ENCODE measurements at regions not wholly inside any gene's neighbourhood (a gene's known extent, or its start where the extent isn't known, plus 50 kb on each side); places are given as distances from the start of the nearest gene placed in this dataset.

- TF ChIP-seq EP300 (IDR thresholded peaks at IDR 0.05; ENCODE audit: borderline replicate concordance): no peak
- no peak for TF ChIP-seq TCF12 (IDR thresholded peaks at IDR 0.05; ENCODE audit: low read depth)
- no peak for TF ChIP-seq FOXM1 (IDR thresholded peaks at IDR 0.05; ENCODE audit: borderline replicate concordance, low read depth)
- no peak for TF ChIP-seq NFIC (IDR thresholded peaks at IDR 0.05)
- no peak for TF ChIP-seq MAX (IDR thresholded peaks at IDR 0.05)
- TF ChIP-seq CEBPB (IDR thresholded peaks at IDR 0.05): no peak
- no peak for TF ChIP-seq USF1 (IDR thresholded peaks at IDR 0.05)
- no peak for TF ChIP-seq EGR1 (IDR thresholded peaks at IDR 0.05)
- TF ChIP-seq TEAD4 (IDR thresholded peaks at IDR 0.05): no peak
- no peak for TF ChIP-seq YY1 (IDR thresholded peaks at IDR 0.05; ENCODE audit: low read depth)
- TF ChIP-seq CREB1 (IDR thresholded peaks at IDR 0.05; ENCODE audit: low read depth): no peak
- TF ChIP-seq ZBTB7A (IDR thresholded peaks at IDR 0.05; ENCODE audit: low read depth): no peak
- no peak for TF ChIP-seq RAD21 (IDR thresholded peaks at IDR 0.05; ENCODE audit: low read depth)
- no peak for TF ChIP-seq REST (IDR thresholded peaks at IDR 0.05; ENCODE audit: low read depth)
- TF ChIP-seq TAF1 (IDR thresholded peaks at IDR 0.05; ENCODE audit: low read depth): no peak
These were observed 837.3 kb downstream of the PCDH7 start for GRCh38 chr4:31557437-31557836.

GRCh38 chr4:31573554-31573953, 853.4 kb downstream of the PCDH7 start:
- TF ChIP-seq TAF1 (IDR thresholded peaks at IDR 0.05; ENCODE audit: low read depth): no peak
- TF ChIP-seq CEBPB (IDR thresholded peaks at IDR 0.05): no peak
- no peak for TF ChIP-seq TCF12 (IDR thresholded peaks at IDR 0.05; ENCODE audit: low read depth)
- no peak for TF ChIP-seq NFIC (IDR thresholded peaks at IDR 0.05)
- no peak for TF ChIP-seq RAD21 (IDR thresholded peaks at IDR 0.05; ENCODE audit: low read depth)
- TF ChIP-seq EGR1 (IDR thresholded peaks at IDR 0.05): no peak
- TF ChIP-seq USF1 (IDR thresholded peaks at IDR 0.05): no peak
- no peak for TF ChIP-seq YY1 (IDR thresholded peaks at IDR 0.05; ENCODE audit: low read depth)
- no peak for TF ChIP-seq REST (IDR thresholded peaks at IDR 0.05; ENCODE audit: low read depth)
- TF ChIP-seq TEAD4 (IDR thresholded peaks at IDR 0.05): no peak
- no peak for TF ChIP-seq FOXM1 (IDR thresholded peaks at IDR 0.05; ENCODE audit: borderline replicate concordance, low read depth)
- no peak for TF ChIP-seq CREB1 (IDR thresholded peaks at IDR 0.05; ENCODE audit: low read depth)
- TF ChIP-seq EP300 (IDR thresholded peaks at IDR 0.05; ENCODE audit: borderline replicate concordance): no peak
- no peak for TF ChIP-seq MAX (IDR thresholded peaks at IDR 0.05)
- no peak for TF ChIP-seq ZBTB7A (IDR thresholded peaks at IDR 0.05; ENCODE audit: low read depth)

GRCh38 chr4:31575504-31575903, 855.3 kb downstream of the PCDH7 start:
- TF ChIP-seq EGR1 (IDR thresholded peaks at IDR 0.05) (no peak), USF1 (IDR thresholded peaks at IDR 0.05) (no peak), ZBTB7A (IDR thresholded peaks at IDR 0.05; ENCODE audit: low read depth) (no peak), TEAD4 (IDR thresholded peaks at IDR 0.05) (no peak), YY1 (IDR thresholded peaks at IDR 0.05; ENCODE audit: low read depth) (no peak), EP300 (IDR thresholded peaks at IDR 0.05; ENCODE audit: borderline replicate concordance) (no peak), NFIC (IDR thresholded peaks at IDR 0.05) (no peak), CEBPB (IDR thresholded peaks at IDR 0.05) (no peak), FOXM1 (IDR thresholded peaks at IDR 0.05; ENCODE audit: borderline replicate concordance, low read depth) (no peak), CREB1 (IDR thresholded peaks at IDR 0.05; ENCODE audit: low read depth) (no peak), MAX (IDR thresholded peaks at IDR 0.05) (no peak)

GRCh38 chr4:31580843-31581242, 860.7 kb downstream of the PCDH7 start:
- TF ChIP-seq EGR1 (IDR thresholded peaks at IDR 0.05) (no peak), RAD21 (IDR thresholded peaks at IDR 0.05; ENCODE audit: low read depth) (no peak), REST (IDR thresholded peaks at IDR 0.05; ENCODE audit: low read depth) (no peak), NFIC (IDR thresholded peaks at IDR 0.05) (no peak), TEAD4 (IDR thresholded peaks at IDR 0.05) (no peak), FOXM1 (IDR thresholded peaks at IDR 0.05; ENCODE audit: borderline replicate concordance, low read depth) (no peak), USF1 (IDR thresholded peaks at IDR 0.05) (no peak), CREB1 (IDR thresholded peaks at IDR 0.05; ENCODE audit: low read depth) (no peak), ZBTB7A (IDR thresholded peaks at IDR 0.05; ENCODE audit: low read depth) (no peak), TCF12 (IDR thresholded peaks at IDR 0.05; ENCODE audit: low read depth) (no peak), EP300 (IDR thresholded peaks at IDR 0.05; ENCODE audit: borderline replicate concordance) (no peak), TAF1 (IDR thresholded peaks at IDR 0.05; ENCODE audit: low read depth) (no peak), CEBPB (IDR thresholded peaks at IDR 0.05) (no peak), MAX (IDR thresholded peaks at IDR 0.05) (no peak), YY1 (IDR thresholded peaks at IDR 0.05; ENCODE audit: low read depth) (no peak)
